GM21717 (cell line): ENCODE measurements at regions not wholly inside any gene's neighbourhood (a gene's known extent, or its start where the extent isn't known, plus 50 kb on each side); places are given as distances from the start of the nearest gene placed in this dataset.
"Not testable (repeated sequence)": the region's sequence is repeated elsewhere in the genome, so short reads cannot be mapped to it uniquely, and the experiment has no call there.

Experiments used
- ATAC-seq: cut with Tn5 transposase; IDR thresholded peaks from one replicate; pipeline ENCODE4 v1.9.1; 2021; ENCODE audit warnings: mild to moderate bottlenecking, moderate library complexity; ENCODE audit not compliant: unreplicated experiment

DNA sequence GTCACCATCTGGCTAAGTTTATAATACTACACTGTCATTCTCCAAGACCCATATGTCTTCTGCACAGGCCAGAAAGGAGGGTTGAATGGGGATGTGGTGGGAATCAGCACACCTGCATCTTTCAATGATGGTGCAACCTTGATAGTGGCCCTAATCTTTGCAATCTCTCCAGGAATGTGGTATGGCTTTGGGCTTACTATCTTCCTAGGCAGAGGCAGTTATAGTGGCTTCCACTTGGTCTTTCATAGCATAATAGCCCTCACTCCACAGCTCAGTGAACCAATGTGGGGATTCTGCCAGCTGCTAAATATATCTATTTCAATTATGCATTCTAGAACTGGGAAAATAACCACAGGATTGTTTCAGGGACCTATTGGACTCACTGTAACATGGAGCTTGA is 61.8 kb upstream of the ATP2B1 start:
- ATAC-seq = no peak

DNA sequence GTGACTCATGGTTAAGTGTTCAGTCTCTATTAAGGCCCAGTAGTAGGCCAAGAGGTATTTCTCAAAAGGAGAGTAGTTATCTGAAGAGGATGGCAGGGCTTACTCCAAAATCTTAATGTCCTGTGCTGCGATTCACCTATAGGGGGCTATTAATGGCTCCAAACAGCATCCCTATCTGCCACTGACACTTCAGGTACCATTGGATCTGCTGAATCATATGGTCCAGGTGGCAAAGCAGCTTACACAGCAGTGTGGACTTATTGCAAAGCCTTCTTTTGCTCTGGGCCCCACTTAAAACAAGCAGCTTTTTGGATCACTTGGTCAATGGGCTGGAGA is 60.8 kb upstream of the ATP2B1 start:
- no peak for ATAC-seq

DNA sequence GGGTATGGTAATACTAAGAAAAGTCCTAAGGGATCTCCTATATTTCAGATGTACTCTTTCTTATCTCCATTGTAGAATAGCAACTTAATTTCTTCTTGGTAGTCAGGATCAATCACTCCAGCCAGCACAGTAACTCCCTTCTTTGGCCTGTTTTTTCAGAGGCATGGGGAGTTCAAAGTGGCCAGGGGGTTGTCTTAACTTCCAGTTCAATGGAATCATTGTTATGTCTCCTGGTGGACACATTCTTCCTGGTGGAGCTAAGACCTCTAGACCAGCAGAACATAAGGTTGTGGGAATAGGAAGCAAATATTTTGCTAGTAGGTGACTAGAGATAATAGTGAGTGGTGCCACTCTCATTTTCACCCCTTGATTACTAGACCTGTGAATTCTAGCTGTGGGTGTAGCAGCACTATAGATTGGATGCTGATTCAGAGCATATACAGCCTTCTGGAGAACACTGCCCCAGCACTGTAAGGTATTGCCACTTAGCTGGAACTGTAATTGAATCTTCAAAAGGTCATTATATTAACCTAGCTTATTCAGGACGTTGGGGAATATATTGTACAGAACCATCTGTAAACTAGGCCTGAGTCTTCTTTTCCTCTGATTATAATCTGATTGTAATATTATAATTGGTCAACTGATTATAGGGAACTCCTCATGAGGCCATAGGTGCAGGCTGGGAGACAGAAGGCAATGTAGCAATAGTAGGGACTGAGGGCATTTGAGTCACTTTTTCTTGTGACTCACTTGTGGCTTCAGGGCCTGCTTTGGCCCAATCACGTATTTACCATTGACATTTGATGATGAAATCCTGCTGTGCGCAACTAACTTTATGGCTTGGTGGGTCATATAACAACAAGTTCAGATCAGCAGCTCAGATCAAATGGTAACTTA is 60.2 kb upstream of the ATP2B1 start:
- ATAC-seq = no peak

DNA sequence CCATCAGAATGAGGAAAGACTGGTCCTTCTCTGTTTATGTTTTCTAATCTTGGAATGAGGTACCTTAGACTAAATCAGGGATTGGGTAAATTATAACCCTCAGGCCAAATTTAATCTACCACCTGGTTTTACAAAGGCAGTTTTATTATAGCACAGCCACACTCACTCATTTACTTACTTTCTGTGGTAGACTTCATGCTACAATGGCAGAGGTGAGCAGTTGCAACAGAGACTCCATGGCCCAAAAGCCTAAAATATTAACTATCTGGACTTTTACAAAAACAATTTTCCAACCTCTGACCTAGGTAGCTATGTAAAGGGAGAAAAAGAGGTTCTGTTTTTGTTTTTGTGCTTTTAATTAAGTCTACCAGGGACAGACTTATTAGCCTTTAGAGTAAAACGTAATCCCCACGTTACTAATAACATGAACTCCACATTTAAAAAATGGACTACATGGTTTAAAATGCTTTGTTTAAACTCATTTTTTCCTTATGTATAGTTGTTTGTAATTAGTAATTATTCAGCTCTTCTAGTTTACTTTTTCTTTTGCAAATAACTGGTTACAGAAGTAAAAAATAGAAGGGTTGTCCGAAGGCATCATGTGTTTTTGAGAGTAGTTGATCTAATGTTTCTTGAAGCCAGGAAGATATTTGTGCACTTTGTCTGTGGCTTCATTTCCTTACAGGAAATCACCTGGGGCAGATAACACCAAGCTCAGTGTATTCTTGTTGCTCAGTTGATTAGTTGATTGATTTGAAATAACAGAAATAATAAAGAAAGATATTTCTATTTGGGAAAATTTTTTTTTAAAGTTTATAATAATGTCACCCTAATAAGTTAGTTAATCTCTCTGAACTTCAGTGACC is 57.6 kb upstream of the ATP2B1 start:
- peak; percentile 76 for ATAC-seq

DNA sequence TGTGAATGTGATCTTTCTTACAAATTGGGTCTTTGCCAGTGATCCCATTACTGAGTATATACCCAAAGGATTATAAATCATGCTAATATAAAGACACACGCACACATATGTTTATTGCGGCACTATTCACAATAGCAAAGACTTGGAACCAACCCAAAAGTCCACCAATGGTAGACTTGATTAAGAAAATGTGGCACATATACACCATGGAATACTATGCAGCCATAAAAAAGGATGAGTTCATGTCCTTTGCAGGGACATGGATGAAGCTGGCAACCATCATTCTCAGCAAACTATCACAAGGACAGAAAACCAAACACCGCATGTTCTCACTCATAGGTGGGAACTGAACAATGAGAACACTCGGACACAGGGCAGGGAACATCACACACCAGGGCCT is 55.5 kb upstream of the ATP2B1 start:
- ATAC-seq = not testable (repeated sequence)

DNA sequence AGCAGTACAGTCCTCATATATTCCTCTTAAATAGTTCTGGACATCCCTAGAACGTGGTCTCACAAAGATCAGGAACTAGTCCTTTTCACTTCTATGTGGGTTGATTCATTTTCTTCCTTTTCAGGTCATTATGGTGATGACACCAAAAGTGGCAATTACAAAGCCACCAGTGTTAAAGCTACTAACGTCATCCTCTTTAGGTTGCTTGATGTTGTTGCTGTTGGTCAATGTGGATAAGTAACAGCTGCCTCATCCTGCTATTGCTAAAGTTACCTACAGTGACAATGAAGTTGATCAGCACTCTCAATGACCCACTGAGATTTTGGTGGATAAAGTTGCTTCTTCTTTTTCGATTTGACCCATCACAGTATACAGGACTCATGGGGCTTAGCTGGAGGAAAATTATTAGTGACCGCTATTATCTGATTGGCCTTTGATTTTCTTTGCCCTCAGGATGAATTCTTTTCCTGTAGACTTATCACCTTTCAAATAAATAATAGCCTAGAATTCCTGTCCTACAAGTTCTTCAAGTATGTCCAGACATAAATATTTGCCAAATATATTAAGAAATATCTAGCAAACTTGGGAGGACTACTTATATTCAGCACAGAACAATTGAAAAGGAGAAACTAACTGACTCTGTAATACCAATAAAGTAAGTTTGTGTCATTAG is 54.0 kb upstream of the ATP2B1 start:
- ATAC-seq = no peak

DNA sequence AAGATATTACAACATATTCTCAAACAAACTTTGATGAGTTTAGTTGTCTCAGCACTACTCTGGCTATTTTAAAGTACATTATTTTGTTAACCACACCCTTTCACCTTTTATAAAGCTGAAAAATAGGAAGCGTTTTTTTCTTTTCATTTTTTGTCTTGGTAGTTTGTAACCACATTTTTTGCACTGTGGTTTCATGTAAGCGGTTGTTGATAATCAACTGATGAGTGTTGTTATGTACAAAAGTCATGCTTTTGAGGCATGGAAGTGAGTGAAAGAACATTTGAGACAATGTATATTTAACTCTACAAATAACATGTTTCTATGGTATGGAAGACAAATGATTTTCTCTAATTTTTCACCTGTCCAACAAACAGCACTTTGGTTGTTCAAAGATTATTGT is 52.1 kb upstream of the ATP2B1 start:
- no peak for ATAC-seq
